ENCODE measurements at regions not wholly inside any gene's neighbourhood (a gene's known extent, or its start where the extent isn't known, plus 50 kb on each side); places are given as distances from the start of the nearest gene placed in this dataset.
"Not testable (repeated sequence)": the region's sequence is repeated elsewhere in the genome, so short reads cannot be mapped to it uniquely, and the experiment has no call there.

GRCh38 chr3:178967177-178967532 is 104.5 kb downstream of the ZMAT3 start:
- no peak for DNase-seq

- DNase-seq: peak; percentile 2
Measured at GRCh38 chr3:178966299-178967176, 105.1 kb downstream of the ZMAT3 start.

GRCh38 chr3:178964551-178964950 is 107.1 kb downstream of the ZMAT3 start:
- no peak for DNase-seq

GRCh38 chr3:178960918-178961317 is 110.7 kb downstream of the ZMAT3 start:
- no peak for DNase-seq

- no peak for DNase-seq
Measured at GRCh38 chr3:178960181-178960580, 111.4 kb downstream of the ZMAT3 start.

GRCh38 chr3:178950676-178951075 is 120.9 kb downstream of the ZMAT3 start:
- DNase-seq: no peak

- DNase-seq: no peak
Measured at GRCh38 chr3:178949896-178950295, 121.7 kb downstream of the ZMAT3 start.

- DNase-seq: no peak
Measured at GRCh38 chr3:178948546-178948945, 123.1 kb downstream of the ZMAT3 start.

- no peak for DNase-seq
Measured at GRCh38 chr3:178947738-178948137, 123.9 kb downstream of the ZMAT3 start.

GRCh38 chr3:178942261-178942660 is 129.3 kb downstream of the ZMAT3 start:
- not testable (repeated sequence) for DNase-seq

- DNase-seq: no peak
Measured at GRCh38 chr3:178930116-178930515, 141.5 kb downstream of the ZMAT3 start.

- no peak for DNase-seq
Measured at GRCh38 chr3:178916223-178916622, 155.4 kb downstream of the ZMAT3 start.

GRCh38 chr3:178915365-178915764 is 156.2 kb downstream of the ZMAT3 start:
- DNase-seq: no peak

GRCh38 chr3:178907081-178907480 is 164.5 kb downstream of the ZMAT3 start:
- no peak for DNase-seq

GRCh38 chr3:178901204-178901603 is 170.4 kb downstream of the ZMAT3 start:
- DNase-seq: no peak

- DNase-seq: no peak
Measured at GRCh38 chr3:178900029-178900646, 171.5 kb downstream of the ZMAT3 start.

GRCh38 chr3:178895178-178895789 is 176.3 kb downstream of the ZMAT3 start:
- DNase-seq: no peak

Data from central memory CD4-positive, alpha-beta T cell (primary cell).